ENCODE measurements at regions not wholly inside any gene's neighbourhood (a gene's known extent, or its start where the extent isn't known, plus 50 kb on each side); places are given as distances from the start of the nearest gene placed in this dataset.
A peak's percentile ranks its signal among the peaks of the same experiment; 100 is the strongest.

GRCh38 chr6:110033101-110033500 lies 55.0 kb downstream of the GPR6 start:
- no peak for DNase-seq

DNA sequence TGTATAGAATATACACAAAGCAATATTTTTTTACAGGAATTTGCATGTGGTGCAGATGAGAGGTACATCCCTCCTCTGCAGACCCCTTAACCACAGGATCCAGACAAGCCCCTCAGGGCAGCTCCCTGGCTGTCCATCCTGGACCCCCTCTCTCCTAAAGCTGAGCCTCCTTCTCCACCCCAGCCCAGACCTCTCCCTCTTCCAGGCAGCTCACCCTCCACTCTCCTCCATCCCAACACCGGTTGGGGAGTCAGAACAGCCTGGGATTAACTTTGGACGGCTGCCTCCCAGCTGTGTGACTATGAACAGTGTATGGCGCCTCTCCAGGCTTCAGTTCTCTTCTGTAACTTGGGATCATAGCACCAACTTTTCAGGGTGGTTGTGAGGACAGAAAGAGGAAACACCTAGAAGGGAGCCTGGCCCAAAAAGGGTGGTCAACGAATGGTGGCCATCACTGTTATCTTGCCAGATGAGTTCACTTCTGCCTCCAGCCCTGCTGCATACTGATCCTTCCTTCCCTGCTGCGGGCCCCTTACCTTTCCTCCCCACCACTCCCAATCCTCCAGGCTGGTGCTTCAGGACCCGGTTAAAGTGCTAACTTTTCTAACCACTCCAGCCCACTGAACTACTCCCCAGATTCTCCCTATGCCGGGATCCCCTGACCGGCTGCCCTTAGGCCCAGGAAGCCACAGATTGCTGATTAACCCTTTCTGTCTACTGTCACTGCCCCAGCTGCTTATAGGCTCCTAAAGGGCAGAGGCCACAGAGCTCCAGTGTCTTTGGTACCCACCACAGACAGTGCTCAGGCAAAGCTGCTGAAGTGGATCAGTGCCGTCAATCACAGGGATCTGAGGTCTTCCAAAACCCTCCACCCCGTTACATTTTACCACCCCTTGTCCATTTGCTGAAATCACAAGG lies 55.9 kb downstream of the GPR6 start:
- DNase-seq = no peak

DNA sequence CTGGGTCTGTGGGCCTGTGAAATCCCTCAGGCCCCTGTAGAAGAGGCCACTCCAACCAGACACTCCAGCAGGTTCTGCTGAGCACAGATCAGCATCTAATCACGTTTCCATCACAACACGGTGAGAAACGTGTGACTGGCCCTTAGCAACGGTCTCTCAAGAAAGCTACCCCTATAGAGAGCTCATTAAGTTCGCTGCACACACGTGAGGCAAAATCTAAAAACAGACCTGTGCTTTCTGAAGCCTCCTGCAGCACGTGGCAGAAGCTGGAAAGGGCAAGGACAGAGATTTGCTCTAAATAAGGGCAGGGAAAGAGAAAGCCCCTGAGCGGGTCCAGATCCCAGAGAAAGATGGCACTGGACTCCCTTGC lies 56.5 kb downstream of the GPR6 start:
- no peak for DNase-seq

DNA sequence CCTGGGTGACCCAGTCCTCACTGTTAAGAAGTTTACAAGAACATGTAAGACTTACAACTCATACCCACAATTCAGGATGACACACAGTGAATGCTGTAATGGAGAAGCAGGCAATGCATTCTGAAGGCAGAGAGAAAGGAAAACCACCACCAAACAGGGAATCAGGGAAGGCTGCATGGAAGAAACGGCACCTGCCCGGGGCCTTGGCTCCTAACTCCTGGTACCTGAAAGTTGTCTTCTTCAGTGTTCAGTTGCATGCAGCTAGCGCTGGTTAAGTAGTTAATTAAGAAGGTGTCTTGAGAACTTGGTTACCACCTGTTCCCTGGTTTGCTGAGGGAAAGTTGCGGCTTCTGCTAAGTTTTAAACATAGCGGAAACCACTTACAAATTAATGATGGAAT lies 57.2 kb downstream of the GPR6 start:
- DNase-seq = no peak

GRCh38 chr6:110036408-110037302 lies 58.5 kb downstream of the GPR6 start:
- DNase-seq = no peak

DNA sequence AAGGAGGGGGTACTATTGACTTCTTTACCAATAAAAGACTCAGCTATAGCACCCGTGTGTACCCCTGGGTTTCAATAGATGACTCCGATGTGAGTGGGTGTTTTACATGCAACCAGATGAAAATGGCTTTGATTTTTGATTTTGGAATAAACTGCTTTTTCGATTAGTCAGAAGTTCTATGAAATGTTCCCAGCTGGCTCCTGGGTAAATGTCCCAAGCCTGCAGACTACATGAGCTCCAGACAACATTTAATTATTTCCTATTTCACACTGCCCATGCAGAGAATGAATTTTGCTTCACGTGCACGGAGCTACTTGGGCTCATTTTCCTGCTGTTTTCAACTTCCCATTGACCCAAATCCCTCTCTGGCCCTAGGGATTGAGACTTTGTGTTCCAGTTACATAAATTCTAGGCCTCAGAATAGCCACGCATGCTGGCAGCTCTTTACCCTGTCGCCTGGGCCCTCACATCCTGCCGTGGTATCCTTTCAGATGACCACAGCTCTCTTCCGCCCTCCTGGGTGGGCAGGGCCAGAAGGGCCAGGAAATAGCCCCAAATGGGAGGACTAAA lies 59.7 kb downstream of the GPR6 start:
- DNase-seq = no peak

GRCh38 chr6:110039364-110039980 lies 61.4 kb downstream of the GPR6 start:
- DNase-seq = peak; percentile 81

DNA sequence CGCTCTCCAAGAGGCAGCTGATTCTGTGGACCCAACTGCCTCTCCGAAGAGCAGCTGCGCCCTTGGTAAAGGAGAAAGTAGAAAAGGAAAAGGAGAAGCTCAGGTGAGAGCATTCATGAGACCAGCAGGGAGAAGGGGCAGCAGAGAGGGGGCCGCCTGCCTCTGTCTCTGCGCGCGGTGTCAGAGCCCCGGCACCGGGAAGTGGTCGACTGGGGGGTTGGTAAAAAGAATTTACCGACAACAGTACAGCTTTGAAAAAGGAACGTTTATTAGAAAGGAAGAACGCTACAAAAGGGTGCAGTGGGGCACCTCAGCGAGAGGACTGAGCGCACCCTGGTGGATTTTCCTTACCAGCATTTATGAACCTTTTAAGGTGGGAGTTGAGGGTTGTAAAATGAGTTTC lies 61.9 kb downstream of the GPR6 start:
- DNase-seq = peak; percentile 83

- DNase-seq = no peak
Observed at GRCh38 chr6:110040716-110041115, 62.6 kb downstream of the GPR6 start.

DNA sequence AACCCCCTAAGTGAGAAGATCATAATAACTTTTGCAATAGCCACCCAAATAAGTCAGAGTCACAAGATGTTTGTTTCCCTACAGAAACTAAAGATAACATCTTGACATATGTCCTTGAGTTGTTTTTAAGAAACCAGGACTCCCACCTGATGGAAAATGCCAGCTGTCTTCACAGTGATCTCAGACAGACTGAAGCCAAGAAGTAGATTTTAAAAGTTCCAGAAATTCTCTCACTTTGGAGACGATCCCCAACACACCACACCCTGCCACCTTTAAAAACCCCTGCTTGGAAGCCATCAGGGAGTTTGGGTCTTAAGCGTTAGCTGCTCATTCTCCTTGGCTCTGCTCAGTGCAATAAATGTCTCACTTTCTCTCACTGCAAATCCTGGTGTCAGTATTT lies 63.0 kb downstream of the GPR6 start:
- DNase-seq = no peak

DNA sequence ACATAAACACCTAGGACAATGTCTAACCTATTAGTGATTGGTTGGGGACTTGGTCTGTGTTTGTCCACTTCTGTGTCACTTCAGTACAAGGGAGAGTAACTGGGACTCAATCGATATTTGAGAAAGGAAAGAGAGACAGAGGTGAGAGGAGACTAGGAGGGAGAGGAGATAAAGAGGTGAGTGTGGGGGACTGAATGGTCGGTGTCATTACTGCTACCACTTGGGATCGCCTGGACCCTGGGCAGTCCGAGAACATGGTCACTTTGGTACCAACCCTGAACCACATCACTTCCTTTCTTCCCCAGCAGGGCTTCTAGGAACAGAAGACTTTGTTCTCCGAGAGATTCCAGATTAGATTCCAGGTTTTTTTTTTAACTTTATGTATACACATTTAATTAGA lies 63.7 kb downstream of the GPR6 start:
- no peak for DNase-seq

DNA sequence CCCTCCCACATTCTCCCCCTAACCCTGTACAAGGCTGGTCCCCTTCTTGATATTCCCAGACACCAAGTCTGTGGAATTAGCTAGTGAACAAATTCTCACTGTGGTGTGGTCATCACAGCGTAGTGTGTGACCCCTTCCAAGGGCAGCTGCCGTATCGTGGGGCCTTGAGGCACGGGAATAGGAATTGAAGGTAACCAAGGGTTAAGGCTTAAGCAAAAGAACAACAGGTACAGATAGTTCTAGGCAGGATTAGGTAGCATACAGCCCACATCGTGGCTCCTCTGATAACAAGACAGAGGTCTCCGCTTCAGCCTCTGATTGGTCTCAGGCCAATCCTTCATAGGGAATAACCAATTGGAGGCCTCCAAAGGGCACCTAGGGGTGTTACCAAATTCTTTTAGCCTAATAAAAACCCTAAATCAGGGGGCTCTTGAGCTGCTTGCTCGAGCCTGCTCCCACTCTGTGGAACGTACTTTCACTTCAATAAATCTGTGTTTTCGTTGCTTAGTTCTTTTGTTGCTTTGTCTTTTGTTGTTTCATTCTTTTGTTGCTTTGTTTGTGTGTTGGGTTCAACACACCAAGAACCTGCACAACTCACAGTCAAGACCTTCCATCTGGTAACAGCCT lies 64.7 kb downstream of the GPR6 start:
- DNase-seq = no peak

GRCh38 chr6:110043366-110043994 lies 65.4 kb downstream of the GPR6 start:
- no peak for DNase-seq

- no peak for DNase-seq
Observed at GRCh38 chr6:110044096-110044495, 66.0 kb downstream of the GPR6 start.

DNA sequence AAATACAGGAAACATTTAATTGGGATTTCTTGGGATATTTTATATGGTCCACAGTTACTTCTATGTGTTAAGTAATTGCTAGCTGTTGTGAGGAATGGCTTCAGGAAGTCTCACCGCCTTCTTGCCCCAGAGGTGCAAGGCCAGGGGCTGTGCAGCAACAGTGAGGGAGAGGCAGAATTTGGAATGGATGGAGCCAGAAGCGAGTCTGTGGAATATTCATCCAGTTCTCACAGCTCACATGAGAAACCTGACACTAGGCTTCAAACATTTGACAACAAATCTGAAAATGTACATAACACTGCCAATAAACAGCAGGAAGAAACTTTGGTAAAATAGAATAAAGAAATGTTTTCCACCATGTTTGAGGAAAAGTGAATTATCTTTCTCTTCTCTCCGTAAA lies 66.5 kb downstream of the GPR6 start:
- no peak for DNase-seq

DNA sequence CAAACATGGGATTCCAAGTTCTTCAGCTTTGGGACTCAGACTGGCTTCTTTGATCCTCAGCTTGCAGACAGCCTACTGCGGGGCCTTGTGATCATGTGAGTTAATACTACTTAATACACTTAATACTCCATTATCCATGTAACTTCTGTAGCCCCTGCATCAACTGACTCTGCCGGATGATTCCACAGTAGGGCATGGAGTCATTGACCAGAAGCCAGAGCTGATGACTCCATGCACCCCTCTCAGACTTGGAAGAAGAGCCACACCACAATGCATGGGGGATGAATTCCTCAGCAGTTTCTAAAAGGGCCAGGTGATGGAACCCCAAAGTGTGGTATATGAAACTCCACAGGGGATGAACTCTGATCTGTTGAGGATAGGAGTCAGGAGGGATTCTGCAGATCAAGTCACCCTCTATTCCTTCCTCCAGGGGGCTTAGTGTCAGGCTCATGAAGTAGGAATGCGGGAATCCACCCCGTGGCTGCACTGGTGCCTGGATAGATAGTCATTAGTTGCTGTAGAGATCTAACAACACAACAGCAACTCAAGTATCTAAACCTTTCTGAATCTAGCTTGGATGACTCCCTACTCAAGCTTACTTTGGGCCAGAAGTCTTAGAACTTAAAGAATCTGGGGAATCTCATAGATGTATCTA lies 70.2 kb downstream of the GPR6 start:
- no peak for DNase-seq

DNA sequence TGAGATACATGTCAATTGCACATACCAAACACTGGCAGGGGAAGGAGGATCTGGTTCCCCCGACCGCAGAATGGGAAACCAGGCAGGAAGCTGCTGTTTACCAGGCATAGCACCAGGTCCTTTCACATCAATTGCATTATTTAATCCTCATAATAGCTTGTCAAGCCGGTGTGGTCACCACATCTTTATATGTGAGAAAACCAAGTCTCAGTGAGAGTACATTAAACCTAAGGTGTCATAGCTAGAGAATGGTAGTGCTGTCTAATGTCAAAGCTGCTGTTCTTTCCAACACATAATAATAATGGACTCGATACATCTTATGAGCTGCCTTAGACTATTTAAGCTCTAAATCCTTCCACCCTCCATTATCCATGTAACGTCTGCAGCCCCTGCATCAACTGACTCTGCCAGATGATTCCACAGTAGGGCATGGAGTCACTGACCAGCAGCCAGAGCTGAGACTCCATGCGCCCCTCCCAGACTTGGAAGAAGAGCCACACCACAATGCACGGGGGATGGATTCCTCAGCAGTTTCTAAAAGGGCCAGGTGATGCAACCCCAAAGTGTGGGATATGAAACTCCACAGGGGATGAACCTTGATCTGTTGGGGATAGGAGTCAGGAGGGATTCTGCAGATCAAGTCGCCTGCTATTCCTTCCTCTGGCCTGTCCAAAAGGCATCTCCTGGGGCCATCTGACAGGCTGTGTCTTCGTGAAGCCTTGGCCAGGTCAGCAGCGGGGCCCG lies 71.8 kb downstream of the GPR6 start:
- DNase-seq = no peak
